AG04450 (cell line): ENCODE measurements at regions not wholly inside any gene's neighbourhood (a gene's known extent, or its start where the extent isn't known, plus 50 kb on each side); places are given as distances from the start of the nearest gene placed in this dataset.

Experiments used
- CTCF ChIA-PET: fragments of 300-600, 350-600 bp; formaldehyde crosslinking; extraction: SDS; loops from one replicate; lab custom pipeline; 2022; ENCODE audit warnings: antibody characterized with exemption, inconsistent platforms; lab: Charles Lee
- POLR2A ChIA-PET: fragments of 350-600 bp; formaldehyde crosslinking; extraction: SDS; loops from one replicate; lab custom pipeline; 2021; ENCODE audit warnings: antibody characterized with exemption, inconsistent platforms; lab: Yijun Ruan, JAX
- DNase-seq: peaks from one replicate; pipeline ENCODE4 v3.0.0-alpha.2; 2011; ENCODE audit warnings: low read depth, low spot score
- H3K27ac ChIP-seq: one replicate; pipeline ENCODE4 v1.5.1; 2012; ENCODE audit warnings: low read depth, low read length, control low read depth
- H3K27me3 ChIP-seq: one replicate; pipeline ENCODE4 v1.6.0; 2012; ENCODE audit warnings: low read length; ENCODE audit not compliant: control insufficient read depth, insufficient read depth
- H3K4me3 ChIP-seq: 2 replicates; pipeline ENCODE4 v1.5.1; 2011; ENCODE audit warnings: mild to moderate bottlenecking, low read depth, low read length, control low read depth
- H3K9me3 ChIP-seq: 2 replicates; pipeline ENCODE4 v1.5.1; 2012; ENCODE audit warnings: low read length; ENCODE audit not compliant: control insufficient read depth, insufficient read depth
- CTCF ChIP-seq: IDR thresholded peaks from 2 replicates; pipeline ENCODE4 v1.5.1; 2011; ENCODE audit warnings: low read depth, low read length, control low read depth, inconsistent platforms

GRCh38 chr4:11636551-11636950 is 207.9 kb upstream of the HS3ST1 start:
- no peak overlapping the region for H3K4me3 ChIP-seq
- no peak overlapping the region for H3K27ac ChIP-seq
- no peak for TF ChIP-seq CTCF
- DNase-seq, result no peak
- H3K27me3 ChIP-seq, result no peaks in the 10 kb centered on the region
- ChIA-PET POLR2A (no interaction called here), CTCF (no interaction called here)
- peaks cover 3% of the 10 kb centered on the region; the same call in 1 of the 2 replicates for H3K9me3 ChIP-seq

GRCh38 chr4:11636031-11636430 is 207.3 kb upstream of the HS3ST1 start:
- no peak overlapping the region for H3K4me3 ChIP-seq
- CTCF ChIA-PET, result no interaction called here
- DNase-seq, result no peak
- POLR2A ChIA-PET, result no interaction called here
- no peaks in the 10 kb centered on the region for H3K27me3 ChIP-seq
- TF ChIP-seq CTCF, result no peak
- peaks cover 3% of the 10 kb centered on the region; the same call in 1 of the 2 replicates for H3K9me3 ChIP-seq
- no peak overlapping the region for H3K27ac ChIP-seq

GRCh38 chr4:11635342-11635741 is 206.6 kb upstream of the HS3ST1 start:
- POLR2A ChIA-PET, result no interaction called here
- Histone ChIP-seq H3K27me3 (no peaks in the 10 kb centered on the region), H3K9me3 (peaks cover 3% of the 10 kb centered on the region; the same call in 1 of the 2 replicates), H3K4me3 (no peak overlapping the region), H3K27ac (peak overlapping the region; percentile 62)
- CTCF ChIA-PET, result no interaction called here
- no peak for TF ChIP-seq CTCF
- peak; percentile 61 for DNase-seq

- POLR2A ChIA-PET, result no interaction called here
- Histone ChIP-seq H3K27ac (no peak overlapping the region), H3K9me3 (peaks cover 3% of the 10 kb centered on the region; the same call in 1 of the 2 replicates), H3K27me3 (no peaks in the 10 kb centered on the region), H3K4me3 (no peak overlapping the region)
- CTCF ChIA-PET, result no interaction called here
- no peak for DNase-seq
- no peak for TF ChIP-seq CTCF
Measured at GRCh38 chr4:11634283-11634682, 205.6 kb upstream of the HS3ST1 start.

- no peak overlapping the region for H3K4me3 ChIP-seq
- POLR2A ChIA-PET, result no interaction called here
- no peak for TF ChIP-seq CTCF
- no peaks in the 10 kb centered on the region for H3K27me3 ChIP-seq
- no peak overlapping the region for H3K27ac ChIP-seq
- no peaks in the 10 kb centered on the region for H3K9me3 ChIP-seq
- DNase-seq, result no peak
- CTCF ChIA-PET, result no interaction called here
Measured at GRCh38 chr4:11633430-11633829, 204.7 kb upstream of the HS3ST1 start.
